ENCODE measurements at regions not wholly inside any gene's neighbourhood (a gene's known extent, or its start where the extent isn't known, plus 50 kb on each side); places are given as distances from the start of the nearest gene placed in this dataset.

- TF ChIP-seq ZNF263 (CRISPR knock-in tag; IDR thresholded peaks at IDR 0.05; ENCODE audit: low read depth) = no peak
- no peak for TF ChIP-seq CTCF (IDR thresholded peaks at IDR 0.05)
- no peak for TF ChIP-seq STAT6 (CRISPR knock-in tag; conservative IDR thresholded peaks at IDR 0.05; ENCODE audit: low read depth)
- TF ChIP-seq CREM (CRISPR knock-in tag; IDR thresholded peaks at IDR 0.05) = no peak
- no peak for TF ChIP-seq JUN (CRISPR knock-in tag; IDR thresholded peaks at IDR 0.05)
- no peak for TF ChIP-seq KAT7 (CRISPR knock-in tag; IDR thresholded peaks at IDR 0.05; ENCODE audit: borderline replicate concordance)
- no peak for TF ChIP-seq ZNF232 (CRISPR knock-in tag; IDR thresholded peaks at IDR 0.05)
- TF ChIP-seq, protein P1, sequence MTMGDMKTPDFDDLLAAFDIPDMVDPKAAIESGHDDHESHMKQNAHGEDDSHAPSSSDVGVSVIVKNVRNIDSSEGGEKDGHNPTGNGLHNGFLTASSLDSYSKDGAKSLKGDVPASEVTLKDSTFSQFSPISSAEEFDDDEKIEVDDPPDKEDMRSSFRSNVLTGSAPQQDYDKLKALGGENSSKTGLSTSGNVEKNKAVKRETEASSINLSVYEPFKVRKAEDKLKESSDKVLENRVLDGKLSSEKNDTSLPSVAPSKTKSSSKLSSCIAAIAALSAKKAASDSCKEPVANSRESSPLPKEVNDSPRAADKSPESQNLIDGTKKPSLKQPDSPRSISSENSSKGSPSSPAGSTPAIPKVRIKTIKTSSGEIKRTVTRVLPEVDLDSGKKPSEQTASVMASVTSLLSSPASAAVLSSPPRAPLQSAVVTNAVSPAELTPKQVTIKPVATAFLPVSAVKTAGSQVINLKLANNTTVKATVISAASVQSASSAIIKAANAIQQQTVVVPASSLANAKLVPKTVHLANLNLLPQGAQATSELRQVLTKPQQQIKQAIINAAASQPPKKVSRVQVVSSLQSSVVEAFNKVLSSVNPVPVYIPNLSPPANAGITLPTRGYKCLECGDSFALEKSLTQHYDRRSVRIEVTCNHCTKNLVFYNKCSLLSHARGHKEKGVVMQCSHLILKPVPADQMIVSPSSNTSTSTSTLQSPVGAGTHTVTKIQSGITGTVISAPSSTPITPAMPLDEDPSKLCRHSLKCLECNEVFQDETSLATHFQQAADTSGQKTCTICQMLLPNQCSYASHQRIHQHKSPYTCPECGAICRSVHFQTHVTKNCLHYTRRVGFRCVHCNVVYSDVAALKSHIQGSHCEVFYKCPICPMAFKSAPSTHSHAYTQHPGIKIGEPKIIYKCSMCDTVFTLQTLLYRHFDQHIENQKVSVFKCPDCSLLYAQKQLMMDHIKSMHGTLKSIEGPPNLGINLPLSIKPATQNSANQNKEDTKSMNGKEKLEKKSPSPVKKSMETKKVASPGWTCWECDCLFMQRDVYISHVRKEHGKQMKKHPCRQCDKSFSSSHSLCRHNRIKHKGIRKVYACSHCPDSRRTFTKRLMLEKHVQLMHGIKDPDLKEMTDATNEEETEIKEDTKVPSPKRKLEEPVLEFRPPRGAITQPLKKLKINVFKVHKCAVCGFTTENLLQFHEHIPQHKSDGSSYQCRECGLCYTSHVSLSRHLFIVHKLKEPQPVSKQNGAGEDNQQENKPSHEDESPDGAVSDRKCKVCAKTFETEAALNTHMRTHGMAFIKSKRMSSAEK (CRISPR knock-in tag; IDR thresholded peaks at IDR 0.05; ENCODE audit: borderline replicate concordance) = no peak
- TF ChIP-seq, protein P2, sequence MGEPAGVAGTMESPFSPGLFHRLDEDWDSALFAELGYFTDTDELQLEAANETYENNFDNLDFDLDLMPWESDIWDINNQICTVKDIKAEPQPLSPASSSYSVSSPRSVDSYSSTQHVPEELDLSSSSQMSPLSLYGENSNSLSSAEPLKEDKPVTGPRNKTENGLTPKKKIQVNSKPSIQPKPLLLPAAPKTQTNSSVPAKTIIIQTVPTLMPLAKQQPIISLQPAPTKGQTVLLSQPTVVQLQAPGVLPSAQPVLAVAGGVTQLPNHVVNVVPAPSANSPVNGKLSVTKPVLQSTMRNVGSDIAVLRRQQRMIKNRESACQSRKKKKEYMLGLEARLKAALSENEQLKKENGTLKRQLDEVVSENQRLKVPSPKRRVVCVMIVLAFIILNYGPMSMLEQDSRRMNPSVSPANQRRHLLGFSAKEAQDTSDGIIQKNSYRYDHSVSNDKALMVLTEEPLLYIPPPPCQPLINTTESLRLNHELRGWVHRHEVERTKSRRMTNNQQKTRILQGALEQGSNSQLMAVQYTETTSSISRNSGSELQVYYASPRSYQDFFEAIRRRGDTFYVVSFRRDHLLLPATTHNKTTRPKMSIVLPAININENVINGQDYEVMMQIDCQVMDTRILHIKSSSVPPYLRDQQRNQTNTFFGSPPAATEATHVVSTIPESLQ (CRISPR knock-in tag; IDR thresholded peaks at IDR 0.05) = no peak
Measured at GRCh38 chr13:61950828-61951227, 535.2 kb upstream of the PCDH20 start.
